ENCODE measurements at regions not wholly inside any gene's neighbourhood (a gene's known extent, or its start where the extent isn't known, plus 50 kb on each side); places are given as distances from the start of the nearest gene placed in this dataset.

GRCh38 chr11:71145988-71146824 is 106.2 kb downstream of the SHANK2 start:
- no peak overlapping the region for H2BK12ac ChIP-seq (ENCODE audit: low read depth, low read length)
- 84% methylated on average over 24 of the region's 24 CpGs; no CpG with 5 or more reads in 1 of the 2 experiments for whole genome bisulfite sequencing, 2 experiments (ENCODE audit: extremely low coverage in 1 of 2, insufficient coverage in 1 of 2, insufficient read length in 1 of 2, insufficient replicate concordance in 2 of 2, low coverage in 1 of 2, low lambda C conversion rate in 2 of 2, missing lambda C conversion rate in 1 of 2)
- H3K14ac ChIP-seq (ENCODE audit: insufficient read length) = no peak overlapping the region
- no peak overlapping the region for H3K4ac ChIP-seq (replicated peaks; ENCODE audit: insufficient read length, low read depth, low read length)
- no peaks in the 10 kb centered on the region; the same call in 1 of the 2 replicates for H3K23me2 ChIP-seq (ENCODE audit: low read depth, low read length)
- no peak overlapping the region for H3K56ac ChIP-seq (replicated peaks; ENCODE audit: insufficient read length, low read depth, low read length)
- 0 out of 2 replicates have a peak, but pooled peaks cover 9% of the 10 kb centered on the region for H3K79me1 ChIP-seq (ENCODE audit: low read depth, low read length)
- no peak overlapping the region for H4K91ac ChIP-seq (replicated peaks; ENCODE audit: insufficient read length, low read length)
- ChIA-PET CTCF (ENCODE audit: partially characterized antibody) (interaction anchor here (0.7 to 1.0 kb wide), 6 partner anchors 35 to 225 kb away, joined by 3 to 4 read pairs (median 3); partner anchors contain the start of gene SHANK2), POLR2A (ENCODE audit: partially characterized antibody) (no interaction called here)
- H4K5ac ChIP-seq (ENCODE audit: insufficient read length, low read depth, low read length) = no peak overlapping the region
- no peaks in the 10 kb centered on the region for H3K27me3 ChIP-seq (replicated peaks in 1 of 4; ENCODE audit: control insufficient read depth in 3 of 4, extremely low read depth in 1 of 4, insufficient read depth in 3 of 4, low read length in 3 of 4)
- H3K18ac ChIP-seq (ENCODE audit: extremely low read depth, low read length) = peak overlapping the region; percentile 32; the same call in 1 of the 2 replicates
- no peak overlapping the region for H3K4me2 ChIP-seq (ENCODE audit: insufficient read depth in 1 of 2, low read depth in 2 of 2, low read length in 2 of 2)
- no peak overlapping the region for H2BK120ac ChIP-seq (replicated peaks; ENCODE audit: low read depth, low read length)
- no peak overlapping the region for H3K27ac ChIP-seq (ENCODE audit: low read depth, low read length)
- H2AFZ ChIP-seq (ENCODE audit: low read length) = no peak overlapping the region
- H2BK15ac ChIP-seq (ENCODE audit: low read length) = no peak overlapping the region
- H3K4me3 ChIP-seq (ENCODE audit: extremely low read depth in 1 of 4, insufficient read depth in 2 of 4, low read depth in 3 of 4, low read length in 4 of 4) = no peak overlapping the region
- no peak overlapping the region for H2BK20ac ChIP-seq (ENCODE audit: low read length)
- DNase-seq (ENCODE audit: low read depth in 1 of 2, low spot score in 2 of 2) (no peak), FAIRE-seq (no peak)
- H3K9ac ChIP-seq (replicated peaks in 1 of 4; ENCODE audit: extremely low read depth in 1 of 4, low read depth in 3 of 4, low read length in 3 of 4) = no peak overlapping the region
- no peaks in the 10 kb centered on the region for H3K9me3 ChIP-seq (ENCODE audit: insufficient read depth in 2 of 2, low read depth in 1 of 2, low read length in 1 of 2)
- H3K23ac ChIP-seq (ENCODE audit: insufficient read length) = no peak overlapping the region
- no peak overlapping the region; the same call in 1 of the 2 replicates for H2BK5ac ChIP-seq (ENCODE audit: low read depth, low read length)
- H3K36me3 ChIP-seq (ENCODE audit: control insufficient read depth in 2 of 4, insufficient read depth in 4 of 4, low read length in 3 of 4) = peaks cover 0 to 4% (median 0%) of the 10 kb centered on the region in 4 experiments; a peak in 1 of 8 replicates
- peaks cover 0 to 18% of the 10 kb centered on the region in 2 experiments; a peak in 2 of 4 replicates for H3K79me2 ChIP-seq (ENCODE audit: control insufficient read depth in 1 of 2, insufficient read depth in 2 of 2, low read length in 2 of 2)
- no peak overlapping the region for H2AK5ac ChIP-seq (ENCODE audit: low read depth, low read length)
- H4K8ac ChIP-seq (ENCODE audit: extremely low read depth, insufficient read depth, low read length) = peak overlapping the region; percentile 38; the same call in 1 of the 2 replicates
- H4K20me1 ChIP-seq (replicated peaks in 1 of 2; ENCODE audit: control insufficient read depth in 1 of 2, insufficient read depth in 2 of 2, low read length in 2 of 2) = peaks cover 0 to 15% of the 10 kb centered on the region in 2 experiments
- H3K4me1 ChIP-seq (replicated peaks in 1 of 4; ENCODE audit: control insufficient read depth in 3 of 4, insufficient read depth in 4 of 4, low read length in 3 of 4) = peaks cover 0 to 8% (median 0%) of the 10 kb centered on the region in 4 experiments; a peak in 2 of 7 replicates
- no peak for TF ChIP-seq SIX5 (IDR thresholded peaks at IDR 0.05; ENCODE audit: low read depth, low read length)
- no peak for TF ChIP-seq SP1 (IDR thresholded peaks at IDR 0.05; ENCODE audit: low read depth, low read length)
- TF ChIP-seq ATF3 (IDR thresholded peaks at IDR 0.05; ENCODE audit: insufficient read depth, low read depth, low read length) = no peak
- TF ChIP-seq SAP30 (IDR thresholded peaks at IDR 0.05; ENCODE audit: insufficient read depth, insufficient replicate concordance, low read length) = no peak
- TF ChIP-seq CHD2 (IDR thresholded peaks at IDR 0.05; ENCODE audit: low read length) = no peak
- TF ChIP-seq POLR2AphosphoS5 (IDR thresholded peaks at IDR 0.05; ENCODE audit: low read depth, low read length) = no peak
- no peak for TF ChIP-seq CBX8 (IDR thresholded peaks at IDR 0.05; ENCODE audit: borderline replicate concordance, low read depth, low read length)
- no peak for TF ChIP-seq RFX5 (IDR thresholded peaks at IDR 0.05; ENCODE audit: borderline replicate concordance, low read depth, low read length)
- no peak for TF ChIP-seq MAFK (IDR thresholded peaks at IDR 0.05; ENCODE audit: low read depth, low read length)
- no peak for TF ChIP-seq RAD21 (IDR thresholded peaks at IDR 0.05 in 1 of 2, conservative IDR thresholded peaks at IDR 0.05 in 1 of 2; ENCODE audit: low read depth in 2 of 2, low read length in 2 of 2)
- no peak for TF ChIP-seq SUZ12 (IDR thresholded peaks at IDR 0.05; ENCODE audit: low read length)
- no peak for TF ChIP-seq JUND (IDR thresholded peaks at IDR 0.05; ENCODE audit: low read length)

Data from H1 (cell line).